ENCODE measurements at regions not wholly inside any gene's neighbourhood (a gene's known extent, or its start where the extent isn't known, plus 50 kb on each side); places are given as distances from the start of the nearest gene placed in this dataset.

GRCh38 chr4:73685052-73685451 is 55.3 kb upstream of the CXCL8 start:
- Mint-ChIP-seq H3K36me3 (ENCODE audit: low read depth) (no peaks in the 10 kb centered on the region), H3K27ac (no peak overlapping the region), H3K4me1 (peaks cover 6% of the 10 kb centered on the region; the same call in 2 of the 3 replicates), H3K9me3 (no peaks in the 10 kb centered on the region), H3K27me3 (ENCODE audit: insufficient read depth, low read depth, poor library complexity) (peaks cover 3% of the 10 kb centered on the region), H3K4me3 (no peak overlapping the region)
- TF ChIP-seq EZH2 (IDR thresholded peaks at IDR 0.05; ENCODE audit: low read depth, unreplicated experiment) (no peak), ZNF462 (CRISPR knock-in tag; IDR thresholded peaks at IDR 0.05) (no peak), ZNF331 (CRISPR knock-in tag; IDR thresholded peaks at IDR 0.05; ENCODE audit: low read depth) (no peak), CREB1 (CRISPR knock-in tag; IDR thresholded peaks at IDR 0.05; ENCODE audit: low read depth) (no peak), ZNF114 (CRISPR knock-in tag; IDR thresholded peaks at IDR 0.05) (no peak), STAT1 (IDR thresholded peaks at IDR 0.05; ENCODE audit: unreplicated experiment) (no peak), NANOG (IDR thresholded peaks at IDR 0.05; ENCODE audit: borderline replicate concordance) (no peak)
- no peaks in the 10 kb centered on the region for H3F3A ChIP-seq (replicated peaks; ENCODE audit: low read depth)
- H3K27ac ChIP-seq (ENCODE audit: low read depth): no peak overlapping the region
- H2AFZ ChIP-seq: no peak overlapping the region
- H3K9me2 ChIP-seq (ENCODE audit: insufficient read depth): no peaks in the 10 kb centered on the region
- no peaks in the 10 kb centered on the region for H3K36me3 ChIP-seq (ENCODE audit: insufficient read depth)
- no peak overlapping the region for H3K4me2 ChIP-seq
- peaks cover 11% of the 10 kb centered on the region; the same call in 1 of the 2 replicates for H3K4me1 ChIP-seq (ENCODE audit: insufficient read depth)
- no peak for ATAC-seq
- H3K79me2 ChIP-seq (replicated peaks; ENCODE audit: insufficient read depth): no peaks in the 10 kb centered on the region
- H4K20me1 ChIP-seq (replicated peaks; ENCODE audit: insufficient read depth): no peaks in the 10 kb centered on the region
- DNase-seq (ENCODE audit: low spot score): no peak
- no peaks in the 10 kb centered on the region for H3K27me3 ChIP-seq (ENCODE audit: insufficient read depth)
- H3K4me3 ChIP-seq: no peak overlapping the region

GRCh38 chr4:73687421-73687820 is 52.9 kb upstream of the CXCL8 start:
- no peaks in the 10 kb centered on the region for H4K20me1 ChIP-seq (replicated peaks; ENCODE audit: insufficient read depth)
- no peak for TF ChIP-seq ZNF331 (CRISPR knock-in tag; IDR thresholded peaks at IDR 0.05; ENCODE audit: low read depth)
- TF ChIP-seq EZH2 (IDR thresholded peaks at IDR 0.05; ENCODE audit: low read depth, unreplicated experiment): no peak
- no peak for TF ChIP-seq POLR2AphosphoS5 (IDR thresholded peaks at IDR 0.05; ENCODE audit: low read depth)
- TF ChIP-seq EZH2phosphoT487 (IDR thresholded peaks at IDR 0.05; ENCODE audit: unreplicated experiment): no peak
- no peak for TF ChIP-seq ZNF114 (CRISPR knock-in tag; IDR thresholded peaks at IDR 0.05)
- no peak for TF ChIP-seq CTCF (conservative IDR thresholded peaks at IDR 0.05; ENCODE audit: low read depth in 2 of 2)
- TF ChIP-seq STAT1 (IDR thresholded peaks at IDR 0.05; ENCODE audit: unreplicated experiment): no peak
- TF ChIP-seq ETS1 (IDR thresholded peaks at IDR 0.05): no peak

More at GRCh38 chr4:73687421-73687820, 52.9 kb upstream of the CXCL8 start:
- Mint-ChIP-seq H3K9me3 (no peaks in the 10 kb centered on the region; the same call in 2 of the 3 replicates), H3K4me1 (peaks cover 6% of the 10 kb centered on the region; the same call in 2 of the 3 replicates), H3K27me3 (ENCODE audit: insufficient read depth, low read depth, poor library complexity) (peaks cover 3% of the 10 kb centered on the region), H3K27ac (no peak overlapping the region), H3K4me3 (no peak overlapping the region), H3K36me3 (ENCODE audit: low read depth) (no peaks in the 10 kb centered on the region)
- Histone ChIP-seq H3F3A (replicated peaks; ENCODE audit: low read depth) (no peaks in the 10 kb centered on the region), H3K79me2 (replicated peaks; ENCODE audit: insufficient read depth) (no peaks in the 10 kb centered on the region), H3K27me3 (ENCODE audit: insufficient read depth) (no peaks in the 10 kb centered on the region), H3K36me3 (ENCODE audit: insufficient read depth) (no peaks in the 10 kb centered on the region), H2AFZ (no peak overlapping the region), H3K4me1 (ENCODE audit: insufficient read depth) (peaks cover 11% of the 10 kb centered on the region; the same call in 1 of the 2 replicates), H3K4me3 (no peak overlapping the region), H3K9me2 (ENCODE audit: insufficient read depth) (no peaks in the 10 kb centered on the region), H3K27ac (ENCODE audit: low read depth) (no peak overlapping the region), H3K4me2 (no peak overlapping the region)
- no peak for DNase-seq (ENCODE audit: low spot score)
- ATAC-seq: no peak

All from GM23338 (cell line).